ENCODE measurements at regions not wholly inside any gene's neighbourhood (a gene's known extent, or its start where the extent isn't known, plus 50 kb on each side); places are given as distances from the start of the nearest gene placed in this dataset.

DNA sequence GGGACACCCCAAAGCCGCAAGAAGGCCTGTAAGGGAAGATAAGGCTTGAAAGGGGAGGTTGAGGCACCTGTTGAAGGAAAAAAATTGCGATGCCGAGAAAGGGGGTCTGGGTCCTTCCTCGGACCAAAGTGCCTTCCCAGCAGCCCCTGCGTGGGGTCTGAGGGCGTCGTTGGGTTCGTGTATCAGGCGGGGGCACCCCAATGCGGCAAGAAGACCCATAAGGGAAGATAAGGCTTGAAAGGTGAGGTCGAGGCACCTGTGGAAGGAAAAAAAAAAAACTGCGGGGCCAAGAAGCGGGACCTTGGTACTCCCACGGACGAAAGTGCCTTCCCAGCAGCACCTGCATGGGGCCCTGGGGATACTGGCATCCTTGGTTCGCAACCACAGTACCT is 277.5 kb downstream of the ALG10 start:
- TF ChIP-seq, protein P1, sequence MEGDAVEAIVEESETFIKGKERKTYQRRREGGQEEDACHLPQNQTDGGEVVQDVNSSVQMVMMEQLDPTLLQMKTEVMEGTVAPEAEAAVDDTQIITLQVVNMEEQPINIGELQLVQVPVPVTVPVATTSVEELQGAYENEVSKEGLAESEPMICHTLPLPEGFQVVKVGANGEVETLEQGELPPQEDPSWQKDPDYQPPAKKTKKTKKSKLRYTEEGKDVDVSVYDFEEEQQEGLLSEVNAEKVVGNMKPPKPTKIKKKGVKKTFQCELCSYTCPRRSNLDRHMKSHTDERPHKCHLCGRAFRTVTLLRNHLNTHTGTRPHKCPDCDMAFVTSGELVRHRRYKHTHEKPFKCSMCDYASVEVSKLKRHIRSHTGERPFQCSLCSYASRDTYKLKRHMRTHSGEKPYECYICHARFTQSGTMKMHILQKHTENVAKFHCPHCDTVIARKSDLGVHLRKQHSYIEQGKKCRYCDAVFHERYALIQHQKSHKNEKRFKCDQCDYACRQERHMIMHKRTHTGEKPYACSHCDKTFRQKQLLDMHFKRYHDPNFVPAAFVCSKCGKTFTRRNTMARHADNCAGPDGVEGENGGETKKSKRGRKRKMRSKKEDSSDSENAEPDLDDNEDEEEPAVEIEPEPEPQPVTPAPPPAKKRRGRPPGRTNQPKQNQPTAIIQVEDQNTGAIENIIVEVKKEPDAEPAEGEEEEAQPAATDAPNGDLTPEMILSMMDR (IDR thresholded peaks at IDR 0.05): no peak
- no peak for TF ChIP-seq POLR2A (IDR thresholded peaks at IDR 0.05)

Data from testis (tissue), 2 donors.